SK-N-SH (cell line): ENCODE measurements at regions not wholly inside any gene's neighbourhood (a gene's known extent, or its start where the extent isn't known, plus 50 kb on each side); places are given as distances from the start of the nearest gene placed in this dataset.

Experiments
- CTCF ChIA-PET: fragments of 300-600, 350-600 bp; formaldehyde crosslinking; extraction: SDS; loops from one replicate; lab custom pipeline; 2021; lab: Yijun Ruan, JAX
- POLR2A ChIA-PET: fragments of 350-600 bp; sonication (Branson Sonifier 250); formaldehyde crosslinking; extraction: SDS; loops from one replicate; lab custom pipeline; 2020; ENCODE audit warnings: antibody characterized with exemption, inconsistent platforms; lab: Yijun Ruan, JAX
- DNase-seq: peaks from one replicate; pipeline ENCODE4 v3.0.0; 2012
- H2AFZ ChIP-seq: fragments of 200-600 bp; sonication (generic); 2 replicates; pipeline ENCODE4 v1.8.1; 2016; ENCODE audit warnings: antibody characterized with exemption, mild to moderate bottlenecking, low read depth
- H3F3A ChIP-seq: fragments of 200-600 bp; sonication (generic); replicated peaks from 2 replicates; pipeline ENCODE3; 2016; ENCODE audit warnings: antibody characterized with exemption, mild to moderate bottlenecking; ENCODE audit not compliant: insufficient read depth
- H3K27ac ChIP-seq, 2 experiments: fragments of 200-500 bp in 1 of 2; fragments of 200-600 bp in 1 of 2; sonication (Bioruptor generic) in 1 of 2; sonication (generic), shearing (Covaris generic) in 1 of 2; 2 replicates each; pipeline versions ENCODE4 v1.5.1 to v1.6.1; 2014 to 2016; ENCODE audit warnings: low read depth in 2 of 2, inconsistent platforms in 1 of 2, low read length in 1 of 2, mild to moderate bottlenecking in 1 of 2, mixed read lengths in 1 of 2
- H3K27me3 ChIP-seq: fragments of 200-600 bp; sonication (generic), shearing (Covaris generic); 2 replicates; pipeline ENCODE4 v1.6.1; 2016; ENCODE audit warnings: mixed run types; ENCODE audit not compliant: insufficient read depth
- H3K36me3 ChIP-seq, 2 experiments: fragments of 200-500 bp in 1 of 2; fragments of 200-600 bp in 1 of 2; sonication (Bioruptor generic) in 1 of 2; sonication (generic) in 1 of 2; replicated peaks in 1 of 2; 2 replicates each; pipeline versions ENCODE3 to v1.5.1; 2014 to 2016; ENCODE audit warnings: low read length in 1 of 2, mild to moderate bottlenecking in 1 of 2; ENCODE audit not compliant: insufficient read depth in 2 of 2, control insufficient read depth in 1 of 2
- H3K4me1 ChIP-seq, 2 experiments: fragments of 200-500 bp in 1 of 2; fragments of 200-600 bp in 1 of 2; sonication (Bioruptor generic) in 1 of 2; sonication (generic), shearing (Covaris generic) in 1 of 2; 2 replicates each; pipeline versions ENCODE4 v1.5.1 to v1.6.1; 2014 to 2016; ENCODE audit warnings: low read depth in 1 of 2, low read length in 1 of 2, mixed run types in 1 of 2; ENCODE audit not compliant: insufficient read depth in 2 of 2, control insufficient read depth in 1 of 2
- H3K4me2 ChIP-seq: fragments of 200-600 bp; sonication (generic), shearing (Covaris generic); 2 replicates; pipeline ENCODE4 v1.6.1; 2017; ENCODE audit warnings: mixed run types
- H3K4me3 ChIP-seq, 2 experiments: fragments of 200-500 bp in 1 of 2; fragments of 200-600 bp in 1 of 2; sonication (Bioruptor generic) in 1 of 2; sonication (generic), shearing (Covaris generic) in 1 of 2; 2 replicates each; pipeline versions ENCODE4 v1.5.1 to v1.8.1; 2014 to 2016; ENCODE audit warnings: low read depth in 2 of 2, inconsistent platforms in 1 of 2, low read length in 1 of 2, mild to moderate bottlenecking in 1 of 2, mixed read lengths in 1 of 2, moderate library complexity in 1 of 2
- H3K79me2 ChIP-seq: fragments of 200-600 bp; sonication (generic); 2 replicates; pipeline ENCODE4 v1.8.1; 2017; ENCODE audit warnings: mild to moderate bottlenecking; ENCODE audit not compliant: insufficient read depth
- H3K9ac ChIP-seq: fragments of 200-600 bp; sonication (generic); 2 replicates; pipeline ENCODE4 v1.6.1; 2017; ENCODE audit warnings: mixed run types
- H3K9me2 ChIP-seq: fragments of 200-600 bp; sonication (generic); 2 replicates; pipeline ENCODE4 v1.6.1; 2017; ENCODE audit warnings: mixed run types
- H3K9me3 ChIP-seq: fragments of 200-600 bp; sonication (generic); 2 replicates; pipeline ENCODE4 v1.6.1; 2017; ENCODE audit warnings: mixed run types, mild to moderate bottlenecking, moderate library complexity
- H4K20me1 ChIP-seq: fragments of 200-600 bp; sonication (generic); 2 replicates; pipeline ENCODE4 v1.6.1; 2017; ENCODE audit warnings: mild to moderate bottlenecking, mixed run types; ENCODE audit not compliant: insufficient read depth
- CHD2 ChIP-seq: fragments of 150-350 bp; IDR thresholded peaks from 2 replicates; pipeline ENCODE4 v1.6.1; 2018; ENCODE audit warnings: low read length; ENCODE audit not compliant: partially characterized antibody
- CTCF ChIP-seq: fragments of 200-600 bp; sonication (generic); IDR thresholded peaks from 2 replicates; pipeline ENCODE4 v1.6.1; 2017; ENCODE audit warnings: antibody characterized with exemption, mild to moderate bottlenecking, moderate library complexity
- ELF1 ChIP-seq: IDR thresholded peaks from 2 replicates; pipeline ENCODE4 v1.4.0; 2012
- FOXJ3 ChIP-seq: sonication (generic); formaldehyde crosslinking; IDR thresholded peaks from 2 replicates; pipeline ENCODE4 v1.5.1; 2020; ENCODE audit warnings: mild to moderate bottlenecking, missing genetic modification reagents
- GABPA ChIP-seq: IDR thresholded peaks from 2 replicates; pipeline ENCODE4 v1.4.0; 2012; ENCODE audit warnings: low read depth, mild to moderate bottlenecking
- IRF3 ChIP-seq: fragments of 150-350 bp; IDR thresholded peaks from 2 replicates; pipeline ENCODE4 v1.6.1; 2016; ENCODE audit warnings: mild to moderate bottlenecking, low read depth, low read length
- JUND ChIP-seq: IDR thresholded peaks from 2 replicates; pipeline ENCODE4 v1.4.0; 2012
- MAX ChIP-seq: IDR thresholded peaks from 2 replicates; pipeline ENCODE4 v1.4.0; 2012; ENCODE audit warnings: low read depth
- MXI1 ChIP-seq: IDR thresholded peaks from 2 replicates; pipeline ENCODE4 v1.6.1; 2012; ENCODE audit warnings: mild to moderate bottlenecking, low read depth, low read length, improper control_type of control experiment
- PBX3 ChIP-seq: IDR thresholded peaks from 2 replicates; pipeline ENCODE4; 2012
- RAD21 ChIP-seq: IDR thresholded peaks from 2 replicates; pipeline ENCODE4 v1.6.1; 2012; ENCODE audit warnings: mild to moderate bottlenecking, low read length
- SIN3A ChIP-seq: IDR thresholded peaks from 2 replicates; pipeline ENCODE4 v1.6.1; 2012; ENCODE audit warnings: low read depth, mild to moderate bottlenecking, low read length, moderate library complexity, borderline replicate concordance
- TEAD4 ChIP-seq: IDR thresholded peaks from 2 replicates; pipeline ENCODE4 v1.4.0; 2012; ENCODE audit warnings: mild to moderate bottlenecking, borderline replicate concordance; ENCODE audit not compliant: insufficient read depth
- USF1 ChIP-seq: IDR thresholded peaks from 2 replicates; pipeline ENCODE4 v1.4.0; 2012; ENCODE audit warnings: low read depth, borderline replicate concordance
- USF2 ChIP-seq: fragments of 150-350 bp; IDR thresholded peaks from 2 replicates; pipeline ENCODE4 v1.6.1; 2017; ENCODE audit warnings: antibody characterized with exemption, low read length, low read depth, borderline replicate concordance
- WGBS: methylation state at CpG from one replicate; pipeline ENCODE4 v1.1.6; 2017; ENCODE audit warnings: low lambda C conversion rate; 5-methylcytosine and 5-hydroxymethylcytosine counted together

- Histone ChIP-seq H3K27me3 (no peaks in the 10 kb centered on the region), H3K9ac (no peak overlapping the region), H3K27ac (no peak overlapping the region), H3F3A (no peaks in the 10 kb centered on the region), H3K4me1 (no peaks in the 10 kb centered on the region), H3K9me2 (no peaks in the 10 kb centered on the region), H3K4me3 (no peak overlapping the region), H3K36me3 (no peaks in the 10 kb centered on the region), H3K4me2 (no peak overlapping the region), H2AFZ (no peak overlapping the region), H4K20me1 (no peaks in the 10 kb centered on the region), H3K79me2 (no peaks in the 10 kb centered on the region), H3K9me3 (no peaks in the 10 kb centered on the region)
- ChIA-PET CTCF (no interaction called here), POLR2A (no interaction called here)
- WGBS, result 10% methylated on average over 15 of the region's 15 CpGs
- DNase-seq, result no peak
- TF ChIP-seq PBX3 (no peak), GABPA (no peak), USF2 (no peak), USF1 (no peak), MAX (no peak), ELF1 (no peak), JUND (no peak), MXI1 (no peak), FOXJ3 (CRISPR knock-in tag) (no peak), CHD2 (no peak), IRF3 (no peak), SIN3A (no peak), RAD21 (no peak), CTCF (no peak), TEAD4 (no peak)
Observed at GRCh38 chr7:63028376-63029206, 970.1 kb upstream of the ZNF722 start.
